PFSK-1 (cell line): ENCODE measurements at regions not wholly inside any gene's neighbourhood (a gene's known extent, or its start where the extent isn't known, plus 50 kb on each side); places are given as distances from the start of the nearest gene placed in this dataset.

Experiments
- FOXP2 ChIP-seq: optimal IDR thresholded peaks from 2 replicates; pipeline ENCODE3; 2011; ENCODE audit warnings: borderline replicate concordance, control low read depth, inconsistent platforms; ENCODE audit not compliant: insufficient read depth; ENCODE audit errors: extremely low read length, extremely low read depth
- POLR2AphosphoS5 ChIP-seq: IDR thresholded peaks from 2 replicates; pipeline ENCODE4 v1.6.1; 2012; ENCODE audit warnings: low read depth, mild to moderate bottlenecking, control low read depth, low read length, moderate library complexity
- SIN3A ChIP-seq: IDR thresholded peaks from 2 replicates; pipeline ENCODE4 v1.6.1; 2012; ENCODE audit warnings: mild to moderate bottlenecking, low read length, moderate library complexity, borderline replicate concordance; ENCODE audit not compliant: insufficient read depth
- TAF1 ChIP-seq: IDR thresholded peaks from 2 replicates; pipeline ENCODE4 v1.6.1; 2012; ENCODE audit warnings: low read length, control low read depth, borderline replicate concordance; ENCODE audit not compliant: insufficient read depth
- TF ChIP-seq, protein P1 (sequence below), 2 experiments: IDR thresholded peaks; 2 replicates each; pipeline versions ENCODE4 v1.6.1 to v1.8.0; 2011 to 2012; ENCODE audit warnings: low read depth in 2 of 2, low read length in 2 of 2, control low read depth in 1 of 2, inconsistent platforms in 1 of 2, mild to moderate bottlenecking in 1 of 2, moderate library complexity in 1 of 2; ENCODE audit not compliant: insufficient read depth in 1 of 2

DNA sequence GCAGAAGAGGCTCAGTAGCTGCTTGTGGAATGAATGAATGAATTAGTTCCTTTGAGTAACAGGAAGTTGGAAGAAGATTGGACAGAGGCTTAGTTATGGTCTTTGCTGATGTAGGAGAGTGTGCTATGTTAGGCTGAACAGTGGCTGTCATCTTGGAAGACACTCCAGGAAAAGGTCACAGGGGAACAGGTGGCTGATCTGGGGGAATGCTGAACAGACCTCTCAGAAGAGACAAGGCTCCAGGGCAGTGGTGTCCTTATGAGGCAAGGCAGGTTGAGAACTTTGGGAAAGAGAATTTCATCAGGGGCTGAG lies 62.3 kb downstream of the UTRN start:
- TF ChIP-seq TAF1 (no peak), POLR2AphosphoS5 (no peak), SIN3A (no peak), FOXP2 (no peak)
- TF ChIP-seq, protein P1, sequence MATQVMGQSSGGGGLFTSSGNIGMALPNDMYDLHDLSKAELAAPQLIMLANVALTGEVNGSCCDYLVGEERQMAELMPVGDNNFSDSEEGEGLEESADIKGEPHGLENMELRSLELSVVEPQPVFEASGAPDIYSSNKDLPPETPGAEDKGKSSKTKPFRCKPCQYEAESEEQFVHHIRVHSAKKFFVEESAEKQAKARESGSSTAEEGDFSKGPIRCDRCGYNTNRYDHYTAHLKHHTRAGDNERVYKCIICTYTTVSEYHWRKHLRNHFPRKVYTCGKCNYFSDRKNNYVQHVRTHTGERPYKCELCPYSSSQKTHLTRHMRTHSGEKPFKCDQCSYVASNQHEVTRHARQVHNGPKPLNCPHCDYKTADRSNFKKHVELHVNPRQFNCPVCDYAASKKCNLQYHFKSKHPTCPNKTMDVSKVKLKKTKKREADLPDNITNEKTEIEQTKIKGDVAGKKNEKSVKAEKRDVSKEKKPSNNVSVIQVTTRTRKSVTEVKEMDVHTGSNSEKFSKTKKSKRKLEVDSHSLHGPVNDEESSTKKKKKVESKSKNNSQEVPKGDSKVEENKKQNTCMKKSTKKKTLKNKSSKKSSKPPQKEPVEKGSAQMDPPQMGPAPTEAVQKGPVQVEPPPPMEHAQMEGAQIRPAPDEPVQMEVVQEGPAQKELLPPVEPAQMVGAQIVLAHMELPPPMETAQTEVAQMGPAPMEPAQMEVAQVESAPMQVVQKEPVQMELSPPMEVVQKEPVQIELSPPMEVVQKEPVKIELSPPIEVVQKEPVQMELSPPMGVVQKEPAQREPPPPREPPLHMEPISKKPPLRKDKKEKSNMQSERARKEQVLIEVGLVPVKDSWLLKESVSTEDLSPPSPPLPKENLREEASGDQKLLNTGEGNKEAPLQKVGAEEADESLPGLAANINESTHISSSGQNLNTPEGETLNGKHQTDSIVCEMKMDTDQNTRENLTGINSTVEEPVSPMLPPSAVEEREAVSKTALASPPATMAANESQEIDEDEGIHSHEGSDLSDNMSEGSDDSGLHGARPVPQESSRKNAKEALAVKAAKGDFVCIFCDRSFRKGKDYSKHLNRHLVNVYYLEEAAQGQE (IDR thresholded peaks at IDR 0.05; ENCODE audit: insufficient read depth in 1 of 2, low read depth in 2 of 2, low read length in 2 of 2): no peak
